ENCODE measurements at regions not wholly inside any gene's neighbourhood (a gene's known extent, or its start where the extent isn't known, plus 50 kb on each side); places are given as distances from the start of the nearest gene placed in this dataset.

GRCh38 chr17:63116967-63117830, 151.2 kb downstream of the TANC2 start:
- TF ChIP-seq EZH2phosphoT487 (IDR thresholded peaks at IDR 0.05; ENCODE audit: borderline replicate concordance, low read length) (no peak), CTCF (IDR thresholded peaks at IDR 0.05; ENCODE audit: low read depth, low read length, poor library complexity, severe bottlenecking) (no peak)
